ENCODE measurements at regions not wholly inside any gene's neighbourhood (a gene's known extent, or its start where the extent isn't known, plus 50 kb on each side); places are given as distances from the start of the nearest gene placed in this dataset.

DNA sequence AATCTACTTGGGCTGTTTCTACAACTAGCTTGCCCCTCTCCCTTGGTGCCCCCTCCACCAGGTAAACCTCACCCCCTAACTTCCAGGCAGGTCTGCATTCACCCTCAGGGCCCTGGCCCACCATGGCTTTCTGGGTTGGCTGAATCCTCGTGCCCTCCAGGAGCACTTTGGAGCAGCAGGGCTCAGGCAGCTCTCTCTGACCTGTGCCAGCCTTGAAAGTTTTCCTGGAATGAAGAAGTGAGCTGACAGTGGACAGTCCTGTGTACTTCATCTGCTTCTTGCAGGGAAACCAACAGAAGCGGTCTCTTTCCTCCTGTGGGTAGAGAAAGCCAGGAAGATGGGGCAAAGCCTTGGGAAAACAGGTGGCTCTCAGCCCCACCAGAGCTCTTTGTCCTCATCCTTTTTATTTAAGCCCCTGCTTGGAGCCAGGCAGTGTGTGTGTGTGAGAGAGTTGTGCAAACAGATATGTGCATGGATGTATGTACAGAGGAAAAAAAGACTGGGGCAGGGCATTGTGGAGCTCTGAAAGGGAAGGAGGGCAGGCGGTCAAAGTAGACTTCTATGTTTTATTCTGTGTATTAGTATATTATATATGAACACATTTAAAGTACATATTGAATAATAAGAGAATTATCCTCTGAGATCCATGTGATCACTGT lies 62.3 kb upstream of the SPRY4 start:
- no peak for TF ChIP-seq EZH2 (IDR thresholded peaks at IDR 0.05; ENCODE audit: low read depth, unreplicated experiment)
- TF ChIP-seq, protein P1, sequence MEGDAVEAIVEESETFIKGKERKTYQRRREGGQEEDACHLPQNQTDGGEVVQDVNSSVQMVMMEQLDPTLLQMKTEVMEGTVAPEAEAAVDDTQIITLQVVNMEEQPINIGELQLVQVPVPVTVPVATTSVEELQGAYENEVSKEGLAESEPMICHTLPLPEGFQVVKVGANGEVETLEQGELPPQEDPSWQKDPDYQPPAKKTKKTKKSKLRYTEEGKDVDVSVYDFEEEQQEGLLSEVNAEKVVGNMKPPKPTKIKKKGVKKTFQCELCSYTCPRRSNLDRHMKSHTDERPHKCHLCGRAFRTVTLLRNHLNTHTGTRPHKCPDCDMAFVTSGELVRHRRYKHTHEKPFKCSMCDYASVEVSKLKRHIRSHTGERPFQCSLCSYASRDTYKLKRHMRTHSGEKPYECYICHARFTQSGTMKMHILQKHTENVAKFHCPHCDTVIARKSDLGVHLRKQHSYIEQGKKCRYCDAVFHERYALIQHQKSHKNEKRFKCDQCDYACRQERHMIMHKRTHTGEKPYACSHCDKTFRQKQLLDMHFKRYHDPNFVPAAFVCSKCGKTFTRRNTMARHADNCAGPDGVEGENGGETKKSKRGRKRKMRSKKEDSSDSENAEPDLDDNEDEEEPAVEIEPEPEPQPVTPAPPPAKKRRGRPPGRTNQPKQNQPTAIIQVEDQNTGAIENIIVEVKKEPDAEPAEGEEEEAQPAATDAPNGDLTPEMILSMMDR (conservative IDR thresholded peaks at IDR 0.05; ENCODE audit: low read depth in 2 of 2) = no peak
- TF ChIP-seq, protein P2, sequence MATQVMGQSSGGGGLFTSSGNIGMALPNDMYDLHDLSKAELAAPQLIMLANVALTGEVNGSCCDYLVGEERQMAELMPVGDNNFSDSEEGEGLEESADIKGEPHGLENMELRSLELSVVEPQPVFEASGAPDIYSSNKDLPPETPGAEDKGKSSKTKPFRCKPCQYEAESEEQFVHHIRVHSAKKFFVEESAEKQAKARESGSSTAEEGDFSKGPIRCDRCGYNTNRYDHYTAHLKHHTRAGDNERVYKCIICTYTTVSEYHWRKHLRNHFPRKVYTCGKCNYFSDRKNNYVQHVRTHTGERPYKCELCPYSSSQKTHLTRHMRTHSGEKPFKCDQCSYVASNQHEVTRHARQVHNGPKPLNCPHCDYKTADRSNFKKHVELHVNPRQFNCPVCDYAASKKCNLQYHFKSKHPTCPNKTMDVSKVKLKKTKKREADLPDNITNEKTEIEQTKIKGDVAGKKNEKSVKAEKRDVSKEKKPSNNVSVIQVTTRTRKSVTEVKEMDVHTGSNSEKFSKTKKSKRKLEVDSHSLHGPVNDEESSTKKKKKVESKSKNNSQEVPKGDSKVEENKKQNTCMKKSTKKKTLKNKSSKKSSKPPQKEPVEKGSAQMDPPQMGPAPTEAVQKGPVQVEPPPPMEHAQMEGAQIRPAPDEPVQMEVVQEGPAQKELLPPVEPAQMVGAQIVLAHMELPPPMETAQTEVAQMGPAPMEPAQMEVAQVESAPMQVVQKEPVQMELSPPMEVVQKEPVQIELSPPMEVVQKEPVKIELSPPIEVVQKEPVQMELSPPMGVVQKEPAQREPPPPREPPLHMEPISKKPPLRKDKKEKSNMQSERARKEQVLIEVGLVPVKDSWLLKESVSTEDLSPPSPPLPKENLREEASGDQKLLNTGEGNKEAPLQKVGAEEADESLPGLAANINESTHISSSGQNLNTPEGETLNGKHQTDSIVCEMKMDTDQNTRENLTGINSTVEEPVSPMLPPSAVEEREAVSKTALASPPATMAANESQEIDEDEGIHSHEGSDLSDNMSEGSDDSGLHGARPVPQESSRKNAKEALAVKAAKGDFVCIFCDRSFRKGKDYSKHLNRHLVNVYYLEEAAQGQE (IDR thresholded peaks at IDR 0.05; ENCODE audit: unreplicated experiment) = no peak
- no peak for TF ChIP-seq EZH2phosphoT487 (IDR thresholded peaks at IDR 0.05; ENCODE audit: unreplicated experiment)
- TF ChIP-seq POLR2AphosphoS5 (IDR thresholded peaks at IDR 0.05; ENCODE audit: low read depth) = no peak
- no peak for TF ChIP-seq ZNF114 (CRISPR knock-in tag; IDR thresholded peaks at IDR 0.05)
